Mesothelial cell of epicardium (in vitro differentiated cells): ENCODE measurements at regions not wholly inside any gene's neighbourhood (a gene's known extent, or its start where the extent isn't known, plus 50 kb on each side); places are given as distances from the start of the nearest gene placed in this dataset.

Experiments
- DNase-seq, 2 experiments: peaks; one replicate each; pipeline ENCODE4 v3.0.0; 2021; ENCODE audit warnings: low spot score in 2 of 2; ENCODE audit not compliant: unreplicated experiment in 2 of 2
- H3K27ac Mint-ChIP-seq: 2 replicates; pipeline ENCODE4 v1.8.0; 2021; ENCODE audit warnings: mixed read lengths
- H3K27me3 Mint-ChIP-seq: 2 replicates; pipeline ENCODE4 v1.8.0; 2021; ENCODE audit warnings: low read depth, mixed read lengths
- H3K36me3 Mint-ChIP-seq: 2 replicates; pipeline ENCODE4 v1.8.0; 2021; ENCODE audit warnings: mixed read lengths
- H3K4me1 Mint-ChIP-seq: 2 replicates; pipeline ENCODE4 v1.8.0; 2021; ENCODE audit warnings: mixed read lengths
- H3K4me3 Mint-ChIP-seq: 2 replicates; pipeline ENCODE4 v1.8.0; 2021; ENCODE audit warnings: mild to moderate bottlenecking, moderate library complexity, mixed read lengths
- H3K9me3 Mint-ChIP-seq: 2 replicates; pipeline ENCODE4 v1.8.0; 2021; ENCODE audit warnings: mixed read lengths
- TF ChIP-seq, protein P1 (sequence below): fragments of 200-600 bp; sonication (generic); IDR thresholded peaks from one replicate; pipeline ENCODE4 v1.5.0; 2021; ENCODE audit warnings: antibody characterized with exemption; ENCODE audit not compliant: unreplicated experiment

DNA sequence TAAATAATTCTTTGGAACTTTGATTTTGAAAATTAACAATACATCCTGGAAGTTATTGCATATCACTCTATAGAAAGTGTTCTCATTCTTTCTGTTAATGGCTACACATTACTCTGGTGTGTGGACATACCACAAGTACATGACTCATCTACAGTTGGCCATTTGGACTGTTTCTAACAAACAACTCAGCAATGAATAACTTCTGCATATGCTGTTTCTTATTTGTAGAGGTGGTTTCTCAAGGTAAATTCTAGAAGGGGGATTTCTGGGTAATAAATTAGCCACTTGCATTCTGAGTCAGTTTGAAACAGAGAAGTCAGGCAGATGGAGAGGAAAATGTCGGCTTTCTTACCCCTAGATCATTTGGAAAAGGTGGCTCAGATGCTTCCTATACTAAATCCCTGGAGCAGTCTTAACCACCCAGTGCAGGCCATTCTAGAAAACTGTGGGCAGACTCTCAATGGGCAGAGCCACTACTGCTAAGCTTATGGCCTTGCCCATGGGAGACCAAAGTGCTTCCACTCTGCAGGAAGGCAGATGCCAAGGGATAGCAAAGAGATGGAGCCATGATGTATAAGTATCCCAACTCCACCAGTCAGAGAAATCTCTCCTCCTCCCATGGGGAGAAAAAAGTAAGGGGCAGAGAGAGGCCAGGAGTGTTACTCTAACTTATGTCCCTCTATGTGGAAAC is 194.0 kb upstream of the PLPP4 start:
- no peaks in the 10 kb centered on the region for H3K4me1 Mint-ChIP-seq

DNA sequence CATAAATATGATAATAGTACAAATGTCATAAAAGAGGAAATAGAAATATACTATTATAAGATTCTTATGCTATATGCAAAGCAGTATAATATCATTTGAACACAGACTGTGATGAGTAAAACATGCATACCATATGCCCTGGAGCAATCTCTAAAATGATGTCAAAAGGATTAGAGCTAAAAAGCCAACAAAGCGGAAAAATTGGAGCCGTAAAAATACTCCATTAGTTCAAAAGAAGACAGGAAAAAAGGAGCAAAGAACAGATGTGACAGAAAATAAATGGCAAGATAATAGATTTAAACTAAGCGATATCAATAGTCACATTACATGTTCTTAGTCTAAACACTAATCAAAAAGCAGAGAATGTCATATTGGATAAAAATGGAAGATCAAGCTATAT is 191.0 kb upstream of the PLPP4 start:
- DNase-seq: no peak
- Mint-ChIP-seq H3K4me3 (no peak overlapping the region), H3K9me3 (peaks cover 29% of the 10 kb centered on the region), H3K27me3 (peaks cover 26% of the 10 kb centered on the region), H3K4me1 (no peaks in the 10 kb centered on the region), H3K36me3 (no peaks in the 10 kb centered on the region), H3K27ac (no peak overlapping the region)
- TF ChIP-seq, protein P1, sequence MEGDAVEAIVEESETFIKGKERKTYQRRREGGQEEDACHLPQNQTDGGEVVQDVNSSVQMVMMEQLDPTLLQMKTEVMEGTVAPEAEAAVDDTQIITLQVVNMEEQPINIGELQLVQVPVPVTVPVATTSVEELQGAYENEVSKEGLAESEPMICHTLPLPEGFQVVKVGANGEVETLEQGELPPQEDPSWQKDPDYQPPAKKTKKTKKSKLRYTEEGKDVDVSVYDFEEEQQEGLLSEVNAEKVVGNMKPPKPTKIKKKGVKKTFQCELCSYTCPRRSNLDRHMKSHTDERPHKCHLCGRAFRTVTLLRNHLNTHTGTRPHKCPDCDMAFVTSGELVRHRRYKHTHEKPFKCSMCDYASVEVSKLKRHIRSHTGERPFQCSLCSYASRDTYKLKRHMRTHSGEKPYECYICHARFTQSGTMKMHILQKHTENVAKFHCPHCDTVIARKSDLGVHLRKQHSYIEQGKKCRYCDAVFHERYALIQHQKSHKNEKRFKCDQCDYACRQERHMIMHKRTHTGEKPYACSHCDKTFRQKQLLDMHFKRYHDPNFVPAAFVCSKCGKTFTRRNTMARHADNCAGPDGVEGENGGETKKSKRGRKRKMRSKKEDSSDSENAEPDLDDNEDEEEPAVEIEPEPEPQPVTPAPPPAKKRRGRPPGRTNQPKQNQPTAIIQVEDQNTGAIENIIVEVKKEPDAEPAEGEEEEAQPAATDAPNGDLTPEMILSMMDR: no peak

More for the DNA sequence above, 194.0 kb upstream of the PLPP4 start:
- peaks cover 37% of the 10 kb centered on the region for H3K27me3 Mint-ChIP-seq
- TF ChIP-seq, protein P1: no peak
- peaks cover 13% of the 10 kb centered on the region for H3K9me3 Mint-ChIP-seq
- DNase-seq: no peak
- no peaks in the 10 kb centered on the region for H3K36me3 Mint-ChIP-seq
- H3K27ac Mint-ChIP-seq: no peak overlapping the region
- no peak overlapping the region for H3K4me3 Mint-ChIP-seq

DNA sequence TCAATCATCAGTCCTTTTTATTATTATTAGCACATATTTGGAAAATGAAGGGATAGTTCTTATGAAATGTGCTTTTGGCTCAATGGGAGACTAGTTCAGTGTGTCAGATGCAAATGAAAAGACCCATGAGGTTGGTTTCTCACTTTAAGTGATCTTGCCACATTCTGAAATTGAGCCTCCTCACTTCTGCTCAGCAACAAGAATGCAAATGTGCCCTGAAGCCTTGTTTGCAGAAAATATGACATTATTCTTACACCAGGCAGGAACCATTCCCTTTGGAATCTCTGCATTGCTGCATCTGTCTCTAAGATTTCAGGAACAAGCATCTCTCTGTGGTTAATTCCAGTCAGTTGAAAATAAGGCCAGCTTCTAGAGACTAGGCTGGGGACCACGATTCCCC is 186.1 kb upstream of the PLPP4 start:
- Mint-ChIP-seq H3K4me3 (no peak overlapping the region), H3K36me3 (no peaks in the 10 kb centered on the region), H3K4me1 (no peaks in the 10 kb centered on the region), H3K9me3 (peaks cover 29% of the 10 kb centered on the region), H3K27me3 (peaks cover 6% of the 10 kb centered on the region), H3K27ac (no peak overlapping the region)
- TF ChIP-seq, protein P1: no peak
- no peak for DNase-seq

DNA sequence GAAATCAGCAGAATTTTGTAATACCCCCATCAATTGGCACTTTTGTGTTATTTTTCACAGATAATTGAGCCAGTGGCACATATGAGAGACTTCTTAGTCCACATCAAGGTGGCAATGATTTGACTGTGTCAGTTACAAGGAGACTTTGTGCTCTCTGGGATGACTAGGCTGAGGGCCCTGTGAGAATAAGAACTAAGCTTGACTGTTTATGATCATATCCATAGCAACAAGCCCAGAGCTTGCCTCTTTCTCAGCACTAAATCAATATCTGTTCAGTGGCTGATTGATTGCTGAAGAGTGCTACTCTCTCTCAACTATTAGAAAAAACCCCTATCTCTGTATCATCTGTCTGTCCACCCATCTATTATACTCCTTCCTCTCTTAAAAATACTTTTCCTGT is 185.3 kb upstream of the PLPP4 start:
- TF ChIP-seq, protein P1: no peak
- no peak overlapping the region for H3K27ac Mint-ChIP-seq

DNA sequence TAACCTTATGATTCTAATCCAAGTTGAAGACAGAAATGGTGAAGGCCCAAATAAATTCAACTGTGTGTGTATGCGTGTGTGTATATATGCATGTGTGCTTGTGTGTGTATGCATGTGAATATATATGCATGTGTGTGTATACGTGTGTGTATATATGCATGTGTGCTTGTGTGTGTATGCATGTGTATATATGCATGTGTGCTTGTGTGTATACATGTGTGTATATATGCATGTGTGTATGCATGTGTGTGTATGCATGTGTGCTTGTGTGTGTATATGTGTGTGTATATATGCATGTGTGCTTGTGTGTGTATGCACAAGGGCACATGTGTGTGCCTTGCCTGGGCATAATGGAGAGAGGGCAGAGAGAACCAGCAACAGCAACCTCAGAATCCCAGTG is 184.7 kb upstream of the PLPP4 start:
- TF ChIP-seq, protein P1: no peak
- no peak for DNase-seq
- Mint-ChIP-seq H3K27ac (no peak overlapping the region), H3K4me3 (no peak overlapping the region), H3K27me3 (peaks cover 14% of the 10 kb centered on the region), H3K36me3 (no peaks in the 10 kb centered on the region), H3K9me3 (peaks cover 22% of the 10 kb centered on the region), H3K4me1 (no peaks in the 10 kb centered on the region)

More for the DNA sequence above, 185.3 kb upstream of the PLPP4 start:
- H3K36me3 Mint-ChIP-seq: no peaks in the 10 kb centered on the region
- no peaks in the 10 kb centered on the region for H3K4me1 Mint-ChIP-seq
- no peak overlapping the region for H3K4me3 Mint-ChIP-seq
- no peak for DNase-seq
- H3K9me3 Mint-ChIP-seq: peaks cover 26% of the 10 kb centered on the region
- H3K27me3 Mint-ChIP-seq: peaks cover 11% of the 10 kb centered on the region
